ENCODE measurements at regions not wholly inside any gene's neighbourhood (a gene's known extent, or its start where the extent isn't known, plus 50 kb on each side); places are given as distances from the start of the nearest gene placed in this dataset.

- intact Hi-C loops (cut with DNase I): no loop called here
- no peak for ATAC-seq
- DNase-seq (ENCODE audit: missing footprints): no peak
Measured at GRCh38 chr10:120981601-120982391, 130.6 kb downstream of the WDR11 start.

GRCh38 chr10:120982507-120982906, 131.3 kb downstream of the WDR11 start:
- no peak for ATAC-seq
- intact Hi-C loops (cut with DNase I): no loop called here
- no peak for DNase-seq (ENCODE audit: missing footprints)

DNA sequence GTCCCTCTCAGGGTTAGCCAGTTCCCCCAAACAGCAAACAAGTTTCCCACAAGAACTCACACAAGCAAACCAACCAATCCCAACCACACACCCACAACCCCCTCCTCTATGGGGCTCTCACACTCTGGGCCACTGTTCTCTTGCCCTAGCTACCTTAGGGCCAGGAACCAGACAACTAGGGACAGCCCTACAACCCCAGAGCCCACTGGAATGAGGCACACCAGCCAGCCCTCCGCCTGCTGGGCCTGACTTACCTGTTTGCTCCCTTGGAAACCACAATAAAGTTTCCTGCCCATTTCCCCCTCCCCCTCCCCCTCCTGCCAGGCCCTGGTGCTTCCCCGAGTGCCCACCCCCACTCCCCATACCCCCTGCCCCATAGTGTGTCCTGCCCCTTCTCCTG, 132.6 kb downstream of the WDR11 start:
- intact Hi-C loops (cut with DNase I): no loop called here
- DNase-seq (ENCODE audit: missing footprints) (no peak), ATAC-seq (no peak)

- DNase-seq (ENCODE audit: missing footprints) (no peak), ATAC-seq (no peak)
- intact Hi-C loops (cut with DNase I): no loop called here
Measured at GRCh38 chr10:120984221-120984620, 133.1 kb downstream of the WDR11 start.

GRCh38 chr10:120987359-120987758, 136.2 kb downstream of the WDR11 start:
- ATAC-seq (no peak), DNase-seq (ENCODE audit: missing footprints) (no peak)
- intact Hi-C loops (cut with DNase I): no loop called here

DNA sequence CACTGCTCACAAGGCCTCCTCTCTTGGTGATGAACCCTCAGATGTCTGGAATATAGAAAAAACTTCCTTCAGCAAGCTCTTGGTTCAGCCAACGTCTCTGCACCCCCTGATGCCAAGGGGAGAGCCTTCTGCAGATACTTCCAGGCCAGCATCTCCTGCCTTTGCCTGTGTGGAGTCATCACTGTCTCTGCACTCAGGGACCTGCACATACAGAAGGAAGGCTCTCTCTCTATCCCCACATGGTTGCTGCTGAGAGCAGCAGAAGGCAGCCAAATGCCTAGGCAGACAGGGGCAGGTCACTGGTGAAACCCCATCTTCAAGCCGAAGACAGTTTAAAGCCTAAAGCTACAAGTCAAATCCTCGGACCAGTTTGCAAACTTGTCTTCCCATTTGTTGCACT, 137.6 kb downstream of the WDR11 start:
- DNase-seq (ENCODE audit: missing footprints): no peak
- intact Hi-C loops (cut with DNase I): no loop called here
- ATAC-seq: no peak

DNA sequence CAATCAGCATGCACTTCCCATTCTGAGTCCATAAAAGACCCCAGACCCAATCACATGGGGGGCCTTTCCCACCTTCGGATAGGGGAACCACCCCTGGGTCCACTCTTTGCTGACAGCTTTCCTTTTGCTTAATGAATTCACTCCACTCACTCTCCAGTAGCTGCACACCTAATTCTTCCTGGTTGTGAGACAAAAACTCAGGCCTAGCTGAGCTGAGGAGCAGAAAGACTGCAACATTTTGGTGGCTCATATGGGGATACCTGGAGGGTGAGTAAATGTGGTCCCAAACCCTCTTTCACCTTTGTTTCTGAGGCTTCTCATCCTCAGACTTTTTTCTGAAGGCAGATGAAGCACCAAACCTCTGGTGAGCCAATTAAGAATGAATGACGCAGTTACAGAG, 138.1 kb downstream of the WDR11 start:
- intact Hi-C loops (cut with DNase I): no loop called here
- DNase-seq (ENCODE audit: missing footprints) (no peak), ATAC-seq (no peak)

GRCh38 chr10:120989996-120990598, 138.9 kb downstream of the WDR11 start:
- DNase-seq (ENCODE audit: missing footprints): no peak
- intact Hi-C loops (cut with DNase I): no loop called here
- ATAC-seq: no peak

DNA sequence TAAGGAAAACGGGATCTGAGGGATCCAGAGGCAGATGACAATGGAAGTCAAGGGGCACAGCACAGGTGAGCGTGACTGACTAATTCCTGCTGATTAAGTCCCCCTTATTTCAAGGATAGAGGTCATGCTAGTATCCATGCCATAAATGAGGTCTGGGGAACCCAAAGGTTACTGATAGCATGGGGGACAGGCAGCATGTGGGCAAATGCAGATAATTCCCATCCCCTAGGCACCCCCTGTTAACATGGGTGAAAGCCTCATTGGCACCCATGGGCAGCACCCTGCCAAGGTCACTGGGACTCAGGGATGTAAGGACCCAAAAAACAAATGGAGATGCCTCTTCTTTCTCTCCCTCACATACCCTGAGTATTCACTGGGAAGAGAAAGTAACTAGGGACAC, 139.7 kb downstream of the WDR11 start:
- intact Hi-C loops (cut with DNase I): no loop called here
- DNase-seq (ENCODE audit: missing footprints) (no peak), ATAC-seq (no peak)

GRCh38 chr10:120993089-120993488, 141.9 kb downstream of the WDR11 start:
- intact Hi-C loops (cut with DNase I): no loop called here
- ATAC-seq (no peak), DNase-seq (ENCODE audit: missing footprints) (no peak)

DNA sequence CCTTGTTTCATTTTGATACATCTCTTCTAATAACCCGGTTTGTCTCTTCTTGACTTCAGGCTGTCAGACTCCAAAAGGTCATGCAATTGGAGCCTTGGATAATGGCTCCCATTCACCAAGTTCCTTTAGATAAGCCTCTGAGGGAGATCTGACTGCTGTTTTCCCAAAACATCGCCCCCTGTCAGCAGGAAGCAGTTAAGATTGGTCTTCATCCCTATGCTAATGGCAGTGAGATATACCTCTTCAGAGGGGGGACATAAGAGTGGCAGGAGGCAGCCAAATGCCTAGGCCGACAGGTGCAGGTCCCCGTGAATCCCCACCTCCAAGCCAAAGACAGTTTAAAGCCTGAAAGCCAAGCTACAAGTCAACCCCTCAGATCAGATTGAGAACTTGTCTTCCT, 144.6 kb downstream of the WDR11 start:
- ATAC-seq (no peak), DNase-seq (ENCODE audit: missing footprints) (no peak)
- intact Hi-C loops (cut with DNase I): no loop called here

- no peak for ATAC-seq
- DNase-seq (ENCODE audit: missing footprints): no peak
- intact Hi-C loops (cut with DNase I): no loop called here
Measured at GRCh38 chr10:120996456-120997034, 145.4 kb downstream of the WDR11 start.

- no peak for DNase-seq (ENCODE audit: missing footprints)
- intact Hi-C loops (cut with DNase I): no loop called here
- ATAC-seq: no peak
Measured at GRCh38 chr10:120997313-120997712, 146.2 kb downstream of the WDR11 start.

- DNase-seq (ENCODE audit: missing footprints) (no peak), ATAC-seq (no peak)
- intact Hi-C loops (cut with DNase I): no loop called here
Measured at GRCh38 chr10:120997756-120998155, 146.6 kb downstream of the WDR11 start.

- intact Hi-C loops (cut with DNase I): no loop called here
- ATAC-seq: no peak
- no peak for DNase-seq (ENCODE audit: missing footprints)
Measured at GRCh38 chr10:120998251-120998650, 147.1 kb downstream of the WDR11 start.

DNA sequence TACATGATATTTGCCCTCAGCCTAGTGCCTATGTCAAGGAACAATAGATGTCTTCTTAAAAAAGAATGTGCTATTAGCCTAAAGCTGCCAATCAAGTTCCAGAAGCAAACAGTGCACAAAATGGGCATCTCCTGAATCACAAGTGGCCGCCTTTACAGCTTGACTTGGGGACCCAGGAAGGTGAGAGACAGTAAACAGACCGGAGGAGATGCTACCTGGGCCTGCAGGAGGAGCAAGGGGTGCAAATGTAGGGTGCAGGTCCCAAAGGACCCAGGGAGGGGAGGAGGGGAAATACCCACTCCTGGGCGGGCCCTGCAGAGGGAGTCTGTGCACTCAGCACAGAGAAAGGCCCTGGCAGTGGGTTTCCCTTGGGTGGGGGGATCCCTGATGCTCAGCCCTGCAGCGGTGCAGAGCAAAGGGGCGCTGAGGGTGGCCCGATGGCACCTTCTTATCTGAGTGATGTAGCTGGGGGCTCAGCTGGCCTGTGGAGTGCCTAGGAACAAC, 147.7 kb downstream of the WDR11 start:
- no peak for DNase-seq (ENCODE audit: missing footprints)
- ATAC-seq: no peak
- intact Hi-C loops (cut with DNase I): no loop called here

DNA sequence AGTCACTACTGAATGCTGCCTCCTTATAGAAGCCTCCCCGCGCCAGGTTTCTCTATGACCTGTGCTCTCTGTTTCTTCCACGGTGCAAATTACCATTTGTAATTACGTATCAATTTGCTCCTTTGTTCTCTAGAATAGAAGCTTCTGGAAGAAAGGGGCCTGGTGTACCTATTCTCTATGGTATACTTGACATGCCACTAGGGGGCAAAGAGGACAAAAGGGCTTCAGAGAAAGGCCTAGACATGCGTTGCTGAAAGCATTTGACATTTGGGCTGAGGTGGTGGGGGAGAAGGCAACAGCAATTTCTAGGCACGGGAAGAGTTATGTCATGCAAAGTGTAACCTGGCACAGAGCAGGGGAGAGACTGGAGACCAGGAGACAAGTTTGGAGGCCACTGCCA, 148.7 kb downstream of the WDR11 start:
- intact Hi-C loops (cut with DNase I): no loop called here
- no peak for ATAC-seq

DNA sequence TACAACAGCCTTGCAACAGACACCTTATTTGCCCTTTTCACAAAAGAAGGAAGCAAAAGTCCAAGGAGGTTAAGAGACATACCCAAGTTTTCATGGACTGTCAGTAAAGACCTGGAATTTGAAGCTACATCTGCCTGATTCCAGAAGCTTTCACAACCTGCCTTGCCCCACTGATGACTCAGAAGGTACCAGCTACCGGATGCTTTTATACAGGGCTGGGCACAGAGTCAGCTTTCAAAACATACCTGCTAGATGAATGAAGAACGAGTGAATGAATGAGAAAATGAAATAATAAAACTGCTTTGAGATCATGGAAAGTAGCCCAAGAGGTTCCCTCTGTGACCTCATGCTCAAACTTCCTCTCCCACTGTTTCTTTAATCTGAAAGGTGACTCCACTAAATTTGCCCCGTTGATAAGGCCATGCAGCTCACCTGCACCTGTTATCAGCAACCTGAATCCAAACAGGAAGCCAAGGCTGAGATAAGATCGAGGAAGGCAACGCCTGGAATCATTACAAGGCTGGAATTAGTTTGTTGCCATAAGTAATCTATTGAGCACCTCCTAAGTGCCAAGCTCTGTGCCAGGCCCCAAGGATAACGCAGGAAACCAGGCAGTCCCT, 151.5 kb downstream of the WDR11 start:
- DNase-seq (ENCODE audit: missing footprints) (no peak), ATAC-seq (no peak)
- intact Hi-C loops (cut with DNase I): no loop called here

More for the DNA sequence above, 148.7 kb downstream of the WDR11 start:
- no peak for DNase-seq (ENCODE audit: missing footprints)

- ATAC-seq: no peak
- DNase-seq (ENCODE audit: missing footprints): no peak
- intact Hi-C loops (cut with DNase I): no loop called here
Measured at GRCh38 chr10:121005948-121006587, 154.9 kb downstream of the WDR11 start.

All from Right ventricle myocardium inferior (tissue), 1 donor.